Rectal smooth muscle tissue (tissue), 1 donor: ENCODE measurements at regions not wholly inside any gene's neighbourhood (a gene's known extent, or its start where the extent isn't known, plus 50 kb on each side); places are given as distances from the start of the nearest gene placed in this dataset.
A peak's percentile ranks its signal among the peaks of the same experiment; 100 is the strongest.

Source experiments
- H3K27ac ChIP-seq: one replicate; pipeline ENCODE4 v1.7.0; 2013; ENCODE audit warnings: low read depth, low read length, inconsistent platforms
- H3K27me3 ChIP-seq: one replicate; pipeline ENCODE4 v1.7.0; 2013; ENCODE audit warnings: low read length; ENCODE audit not compliant: control insufficient read depth, insufficient read depth
- H3K36me3 ChIP-seq: one replicate; pipeline ENCODE4 v1.7.0; 2013; ENCODE audit warnings: low read length; ENCODE audit not compliant: control insufficient read depth, insufficient read depth
- H3K4me1 ChIP-seq: one replicate; pipeline ENCODE4 v1.7.0; 2013; ENCODE audit warnings: low read length; ENCODE audit not compliant: control insufficient read depth, insufficient read depth
- H3K4me3 ChIP-seq: one replicate; pipeline ENCODE4 v1.7.0; 2013; ENCODE audit warnings: low read length
- H3K9ac ChIP-seq: one replicate; pipeline ENCODE4 v1.7.0; 2013; ENCODE audit warnings: low read length

DNA sequence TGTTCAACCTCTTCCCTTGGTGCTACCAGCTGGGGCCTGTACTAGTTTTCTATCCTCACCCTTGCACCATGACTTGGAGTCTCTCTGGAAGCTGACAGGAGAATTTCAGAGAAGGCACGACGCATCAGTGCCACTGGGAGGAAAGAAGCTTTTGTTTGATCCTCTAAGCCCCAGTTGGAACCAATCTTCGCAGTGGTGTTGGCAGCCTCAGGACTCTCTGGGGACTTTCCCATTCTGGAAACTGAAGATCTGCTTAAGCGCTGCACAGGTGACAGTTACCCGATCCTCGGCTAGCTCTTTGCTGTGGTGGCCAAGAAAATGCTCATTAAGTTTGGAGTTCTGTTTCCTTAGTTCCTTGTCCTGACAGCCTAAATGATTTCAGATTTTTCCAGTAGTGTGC, 222.3 kb downstream of the RHOU start:
- no peaks in the 10 kb centered on the region for H3K36me3 ChIP-seq
- H3K27me3 ChIP-seq: no peaks in the 10 kb centered on the region
- no peak overlapping the region for H3K4me3 ChIP-seq
- H3K4me1 ChIP-seq: no peaks in the 10 kb centered on the region
- H3K9ac ChIP-seq: no peak overlapping the region
- H3K27ac ChIP-seq: no peak overlapping the region

DNA sequence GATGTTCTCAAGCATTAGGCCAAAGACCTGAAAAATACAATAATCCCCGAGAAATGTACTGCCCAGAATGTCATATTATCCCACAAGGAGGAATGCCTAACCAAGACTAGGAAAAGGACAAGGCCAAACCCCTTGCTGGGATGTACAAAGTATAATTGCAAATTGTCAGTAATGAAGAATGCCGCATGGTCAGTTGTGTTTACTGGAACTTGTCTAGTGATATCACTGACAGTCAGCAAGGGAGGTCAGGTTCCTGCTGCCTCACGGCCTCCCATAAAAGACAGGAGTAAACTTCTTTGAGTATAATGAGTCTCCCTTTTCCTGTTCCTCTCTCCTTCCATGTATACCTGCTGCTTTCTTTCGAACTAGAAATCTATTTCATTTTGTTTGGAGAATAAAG, 222.8 kb downstream of the RHOU start:
- Histone ChIP-seq H3K9ac (no peak overlapping the region), H3K27me3 (no peaks in the 10 kb centered on the region), H3K4me1 (no peaks in the 10 kb centered on the region), H3K27ac (no peak overlapping the region), H3K36me3 (no peaks in the 10 kb centered on the region), H3K4me3 (no peak overlapping the region)

DNA sequence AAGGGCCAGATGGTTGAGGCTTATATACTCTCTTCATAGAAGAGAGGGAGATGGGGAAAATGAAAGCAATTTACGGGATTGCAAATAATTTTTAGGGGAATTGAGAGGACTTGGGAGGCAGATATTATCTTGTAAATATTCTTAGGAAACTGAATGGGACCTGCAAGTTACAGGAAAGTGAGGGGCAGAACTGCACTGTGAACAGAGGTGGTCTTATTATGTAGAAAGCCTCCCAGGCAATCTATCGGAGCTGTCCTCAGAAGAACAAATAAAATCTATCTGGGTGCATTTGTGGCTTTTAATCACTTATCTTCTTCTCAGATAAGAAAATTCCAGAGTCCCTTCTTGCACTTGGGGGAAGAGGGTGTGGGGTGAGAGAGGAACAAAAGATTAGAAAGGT, 223.5 kb downstream of the RHOU start:
- no peaks in the 10 kb centered on the region for H3K4me1 ChIP-seq
- H3K27ac ChIP-seq: no peak overlapping the region
- no peaks in the 10 kb centered on the region for H3K36me3 ChIP-seq
- H3K9ac ChIP-seq: no peak overlapping the region
- H3K4me3 ChIP-seq: no peak overlapping the region
- H3K27me3 ChIP-seq: no peaks in the 10 kb centered on the region

DNA sequence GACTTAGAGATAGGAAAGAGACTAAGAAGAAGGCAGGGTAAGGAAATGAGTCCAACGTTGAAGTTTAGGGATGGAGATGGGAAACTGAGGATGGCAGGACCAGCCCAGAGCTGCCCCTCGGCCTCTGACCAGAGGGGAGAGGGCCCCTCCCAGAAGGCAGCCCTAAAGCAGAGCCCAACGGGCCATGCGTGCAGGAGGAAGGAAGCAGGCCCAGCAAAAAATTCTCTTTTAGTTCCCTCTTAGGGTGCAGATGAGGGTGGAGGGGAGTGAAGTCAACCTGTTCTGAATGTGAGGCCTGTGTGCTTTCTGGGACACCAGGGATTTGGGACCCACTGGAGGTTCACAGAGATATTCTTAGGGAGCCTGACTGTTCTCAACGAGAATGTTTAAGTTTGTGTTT, 225.4 kb downstream of the RHOU start:
- H3K9ac ChIP-seq: no peak overlapping the region
- H3K4me1 ChIP-seq: no peaks in the 10 kb centered on the region
- H3K36me3 ChIP-seq: no peaks in the 10 kb centered on the region
- H3K27me3 ChIP-seq: no peaks in the 10 kb centered on the region
- no peak overlapping the region for H3K4me3 ChIP-seq
- no peak overlapping the region for H3K27ac ChIP-seq

DNA sequence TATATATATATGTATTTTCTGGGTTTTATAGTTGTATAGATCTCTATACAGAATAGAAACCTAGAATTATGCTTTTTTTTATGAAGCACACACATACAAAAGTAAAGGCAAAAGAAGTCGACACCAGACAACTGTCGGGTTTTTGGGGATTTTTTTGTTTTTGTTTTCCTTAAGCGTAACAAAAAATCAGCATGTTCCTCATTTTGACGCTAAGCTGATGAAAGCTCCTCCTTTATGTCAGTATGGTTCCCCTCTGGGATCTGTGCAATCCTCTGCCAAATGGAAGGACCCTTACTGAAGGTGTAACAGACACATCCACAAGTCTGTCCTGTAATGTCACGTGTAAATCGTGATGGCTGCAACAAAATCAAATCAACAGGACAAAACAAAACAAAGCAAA, 226.2 kb downstream of the RHOU start:
- Histone ChIP-seq H3K4me1 (no peaks in the 10 kb centered on the region), H3K4me3 (no peak overlapping the region), H3K9ac (no peak overlapping the region), H3K27me3 (no peaks in the 10 kb centered on the region), H3K27ac (no peak overlapping the region), H3K36me3 (no peaks in the 10 kb centered on the region)

DNA sequence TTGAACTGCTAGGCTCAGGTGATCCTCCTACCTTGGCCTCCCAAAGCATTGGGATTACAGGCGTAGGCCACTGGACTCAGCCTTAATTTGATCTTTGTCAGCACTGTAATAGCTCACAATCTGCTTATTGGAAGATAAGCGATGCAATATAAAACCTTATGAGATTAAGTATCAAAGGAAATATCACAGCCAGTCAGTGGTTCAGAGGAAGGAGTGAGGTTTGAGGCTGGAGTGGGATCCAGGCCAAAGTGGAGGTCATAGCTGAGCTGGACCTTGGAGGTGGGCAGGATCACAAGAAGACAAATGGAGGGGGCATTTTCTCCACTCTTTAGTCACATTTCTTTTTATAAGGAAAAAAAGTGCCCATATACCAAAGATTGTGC, 228.5 kb downstream of the RHOU start:
- Histone ChIP-seq H3K36me3 (no peaks in the 10 kb centered on the region), H3K27me3 (no peaks in the 10 kb centered on the region), H3K4me1 (no peaks in the 10 kb centered on the region), H3K4me3 (no peak overlapping the region), H3K9ac (no peak overlapping the region), H3K27ac (peak overlapping the region; percentile 6)

DNA sequence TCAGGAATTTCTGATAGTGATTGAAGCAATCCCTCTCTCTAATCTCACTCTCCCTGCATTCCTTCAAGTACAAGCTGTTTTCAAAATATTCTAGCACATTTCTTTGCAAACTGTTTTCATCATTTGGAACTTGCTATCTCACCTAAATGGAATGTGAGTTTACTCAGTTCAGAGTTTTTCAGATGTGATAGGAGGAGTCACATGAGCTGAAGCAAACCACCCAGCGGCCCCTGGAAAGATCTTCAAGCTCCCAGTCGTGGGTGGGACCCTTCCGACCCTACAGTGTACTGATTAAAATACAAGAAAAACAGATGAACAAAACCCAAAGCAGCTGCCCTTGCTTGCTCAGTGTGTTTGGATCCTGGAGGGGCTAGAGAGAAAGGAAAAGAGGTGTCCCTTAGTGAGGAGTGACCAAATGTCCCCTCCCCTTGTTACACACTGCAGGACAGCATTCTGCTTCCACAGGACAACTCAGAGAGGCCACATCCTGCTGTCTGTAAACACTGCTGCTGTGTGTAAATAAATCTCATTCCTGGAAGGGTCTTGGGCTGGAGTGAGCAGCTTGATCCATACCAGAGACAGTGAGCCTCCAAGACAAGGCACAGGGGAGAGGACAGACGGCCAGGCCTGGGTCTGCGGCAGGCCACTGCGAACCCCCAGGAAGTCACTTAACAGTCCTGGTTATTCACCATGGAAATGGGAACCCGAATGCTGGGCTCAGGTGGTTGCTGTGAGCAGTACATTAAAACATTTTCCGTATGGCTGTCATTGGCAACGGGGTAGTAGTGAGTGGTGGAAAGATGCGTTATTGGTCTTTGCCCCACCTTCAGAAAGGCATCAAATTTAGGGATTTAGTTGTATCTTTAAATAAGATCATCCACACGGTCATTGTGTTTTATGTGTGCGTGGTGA, 229.2 kb downstream of the RHOU start:
- no peak overlapping the region for H3K4me3 ChIP-seq
- no peak overlapping the region for H3K27ac ChIP-seq
- no peaks in the 10 kb centered on the region for H3K36me3 ChIP-seq
- no peaks in the 10 kb centered on the region for H3K4me1 ChIP-seq
- H3K27me3 ChIP-seq: no peaks in the 10 kb centered on the region
- H3K9ac ChIP-seq: no peak overlapping the region

DNA sequence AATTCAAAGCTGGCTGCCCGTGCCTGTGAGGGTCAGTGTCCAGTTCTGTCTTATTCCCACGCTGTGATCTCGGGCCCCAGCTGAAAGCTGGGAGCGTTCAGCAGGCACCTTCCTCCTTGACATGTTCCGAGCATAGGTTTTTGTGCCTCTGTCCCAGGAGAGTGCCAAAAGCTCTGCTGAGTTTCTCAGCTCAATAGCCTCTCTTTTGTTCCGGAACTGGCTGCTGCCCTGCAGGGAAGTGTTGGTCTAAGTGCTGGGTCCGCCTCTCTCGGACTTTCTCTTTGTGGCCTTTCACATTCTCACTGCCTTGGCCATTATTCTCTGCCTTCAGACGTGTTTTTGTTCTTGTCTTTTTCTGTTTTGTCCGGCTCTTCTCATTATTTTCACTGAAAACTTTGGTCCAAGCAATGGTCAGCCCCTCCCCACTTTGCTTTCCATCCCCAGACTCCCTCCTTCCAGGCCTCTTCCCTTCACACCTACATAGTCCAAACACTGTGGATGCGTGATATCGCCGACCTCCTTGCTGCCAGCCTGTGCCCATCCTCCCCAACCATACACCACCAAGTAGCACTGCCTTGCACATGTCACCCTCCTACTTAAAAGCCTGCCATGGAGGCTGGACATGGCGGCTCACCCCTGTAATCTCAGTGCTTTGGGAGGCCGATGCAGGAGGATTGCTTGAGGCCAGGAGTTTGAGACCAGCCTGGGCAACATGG, 233.8 kb downstream of the RHOU start:
- Histone ChIP-seq H3K27me3 (no peaks in the 10 kb centered on the region), H3K9ac (no peak overlapping the region), H3K4me1 (no peaks in the 10 kb centered on the region), H3K27ac (no peak overlapping the region), H3K4me3 (no peak overlapping the region), H3K36me3 (no peaks in the 10 kb centered on the region)

DNA sequence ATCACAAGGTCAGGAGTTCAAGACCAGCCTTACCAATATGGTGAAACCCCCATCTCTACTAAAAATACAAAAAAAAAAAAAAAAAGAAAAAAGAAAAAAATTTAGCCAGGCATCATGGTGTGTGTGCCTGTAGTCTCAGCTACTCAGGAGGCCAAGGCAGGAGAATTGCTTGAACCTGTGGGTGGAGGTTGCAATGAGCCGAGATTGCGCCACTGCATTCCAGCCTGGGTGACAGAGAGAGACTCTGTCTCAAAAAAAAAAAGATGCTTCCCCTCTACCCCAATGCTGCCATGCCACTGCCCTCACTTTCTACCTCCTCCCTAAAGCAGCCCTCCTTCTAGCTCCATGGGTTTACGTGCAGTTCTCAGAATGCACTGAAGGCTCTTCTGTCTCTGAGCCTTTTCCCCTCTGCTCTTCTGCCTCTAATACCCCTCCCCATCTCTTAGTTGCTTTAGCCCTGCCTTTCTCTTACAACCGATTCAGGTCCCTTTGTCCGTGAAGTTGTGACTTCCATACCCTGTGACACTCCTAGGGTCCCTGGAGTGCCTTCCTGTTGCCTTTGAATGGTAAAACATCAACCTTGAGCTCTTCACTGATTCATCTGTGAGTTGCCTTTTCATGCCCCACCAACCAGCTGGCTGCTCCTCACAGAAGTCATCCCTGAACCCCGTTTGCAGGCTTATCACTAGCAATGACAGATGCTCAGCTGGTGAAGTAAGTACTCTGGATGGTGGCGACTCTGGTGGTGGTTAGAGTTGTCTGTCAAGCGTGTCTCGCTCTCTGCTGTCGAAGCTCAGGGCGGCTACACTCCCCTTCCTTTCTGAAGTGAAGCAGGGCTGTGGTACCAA, 234.9 kb downstream of the RHOU start:
- H3K4me1 ChIP-seq: no peaks in the 10 kb centered on the region

DNA sequence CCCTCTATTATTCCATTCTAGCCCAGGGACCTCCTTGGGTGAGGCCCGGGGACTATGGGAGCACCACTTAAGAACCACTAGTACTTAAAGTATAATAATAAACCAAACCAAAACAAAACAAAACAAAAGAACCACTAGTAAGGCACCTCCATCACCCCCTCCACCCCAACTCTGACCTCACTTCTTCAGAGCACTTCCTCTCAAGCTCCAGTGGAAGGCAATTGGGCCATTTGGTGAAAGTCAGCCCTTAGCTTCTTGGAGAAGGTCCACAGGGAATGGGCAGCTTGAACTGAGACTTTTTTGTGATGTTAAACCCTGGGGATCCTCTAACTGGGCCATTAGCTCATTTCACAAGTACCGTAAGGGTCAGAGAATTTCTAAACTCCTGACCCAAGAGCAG, 237.3 kb downstream of the RHOU start:
- Histone ChIP-seq H3K36me3 (no peaks in the 10 kb centered on the region), H3K27ac (no peak overlapping the region), H3K4me1 (no peaks in the 10 kb centered on the region), H3K27me3 (no peaks in the 10 kb centered on the region), H3K9ac (no peak overlapping the region), H3K4me3 (no peak overlapping the region)

More for the DNA sequence above, 234.9 kb downstream of the RHOU start:
- Histone ChIP-seq H3K27ac (no peak overlapping the region), H3K4me3 (no peak overlapping the region), H3K9ac (no peak overlapping the region), H3K27me3 (no peaks in the 10 kb centered on the region), H3K36me3 (no peaks in the 10 kb centered on the region)

DNA sequence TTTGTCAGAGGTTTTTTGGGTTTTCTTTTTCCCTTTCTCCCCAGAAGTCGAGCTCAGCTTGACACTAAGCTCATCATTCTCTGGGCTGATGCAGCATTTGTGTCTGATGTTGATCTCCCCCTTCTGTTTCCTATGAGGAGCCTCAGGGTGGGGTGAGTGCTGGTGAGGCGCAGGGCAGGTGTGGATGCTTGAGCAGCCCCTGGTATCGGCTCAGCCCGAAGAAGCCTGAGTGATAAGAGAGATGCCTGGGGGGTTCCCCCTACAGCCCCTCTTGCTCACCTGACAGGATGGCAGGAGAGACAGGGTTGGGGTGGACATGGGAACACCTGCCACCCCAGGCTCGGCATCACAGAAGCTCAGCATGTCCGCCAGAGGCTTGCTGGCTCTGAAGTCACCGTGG, 239.0 kb downstream of the RHOU start:
- H3K27me3 ChIP-seq: no peaks in the 10 kb centered on the region
- no peak overlapping the region for H3K9ac ChIP-seq
- H3K4me1 ChIP-seq: peaks cover 8% of the 10 kb centered on the region
- no peak overlapping the region for H3K27ac ChIP-seq
- H3K36me3 ChIP-seq: no peaks in the 10 kb centered on the region
- H3K4me3 ChIP-seq: no peak overlapping the region

DNA sequence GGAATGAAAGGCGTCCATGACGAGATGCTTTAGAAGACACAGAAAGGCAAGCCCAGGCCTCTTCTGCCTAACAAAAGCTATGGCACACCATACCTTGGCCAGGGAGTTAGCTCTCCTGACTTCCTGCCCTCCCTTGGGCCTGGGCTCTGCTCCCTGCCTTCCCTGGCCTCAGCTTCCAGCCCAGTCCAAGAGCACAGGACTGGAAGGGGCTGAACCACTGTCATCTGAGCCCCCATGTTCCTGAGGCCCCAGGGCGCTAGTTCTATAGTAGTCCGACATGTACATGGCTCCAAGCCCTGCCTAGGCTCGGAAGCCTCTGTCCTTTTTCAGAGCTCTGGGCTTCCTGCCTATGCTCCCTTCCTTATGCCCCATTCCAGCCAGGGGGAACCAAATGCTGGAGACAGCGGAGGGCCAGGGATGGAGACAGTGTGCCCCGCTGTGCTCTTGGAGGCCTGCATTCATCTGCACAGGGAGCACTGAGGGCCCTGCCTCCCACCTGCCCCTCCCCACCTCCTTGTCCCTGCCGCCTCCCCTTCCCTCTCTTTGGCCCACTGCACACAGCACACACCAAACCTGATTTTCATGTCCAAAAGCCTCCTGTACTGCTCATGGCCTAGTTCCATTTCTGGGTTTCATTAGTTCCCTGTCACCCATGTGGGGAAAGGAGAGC, 240.1 kb downstream of the RHOU start:
- H3K9ac ChIP-seq: no peak overlapping the region
- H3K4me1 ChIP-seq: peaks cover 8% of the 10 kb centered on the region
- H3K27ac ChIP-seq: no peak overlapping the region
- H3K4me3 ChIP-seq: no peak overlapping the region
- no peaks in the 10 kb centered on the region for H3K36me3 ChIP-seq
- H3K27me3 ChIP-seq: no peaks in the 10 kb centered on the region
